ENCODE measurements at regions not wholly inside any gene's neighbourhood (a gene's known extent, or its start where the extent isn't known, plus 50 kb on each side); places are given as distances from the start of the nearest gene placed in this dataset.

- Histone ChIP-seq H3K9me2 (replicated peaks; ENCODE audit: low read length) (no peaks in the 10 kb centered on the region), H3K4me1 (ENCODE audit: insufficient read depth, low read length) (no peaks in the 10 kb centered on the region), H3F3A (ENCODE audit: low read length, unreplicated experiment) (no peaks in the 10 kb centered on the region), H3K79me2 (ENCODE audit: low read length) (no peaks in the 10 kb centered on the region), H3K9me3 (ENCODE audit: low read length) (no peaks in the 10 kb centered on the region), H3K27ac (ENCODE audit: low read length) (no peak overlapping the region), H3K27me3 (ENCODE audit: low read length) (no peaks in the 10 kb centered on the region), H2AFZ (ENCODE audit: low read length) (no peak overlapping the region), H3K4me3 (ENCODE audit: low read length) (no peak overlapping the region), H4K20me1 (ENCODE audit: low read length) (no peaks in the 10 kb centered on the region), H3K9ac (ENCODE audit: low read length) (no peak overlapping the region), H3K36me3 (ENCODE audit: low read depth, low read length) (no peaks in the 10 kb centered on the region), H3K4me2 (ENCODE audit: low read length) (no peak overlapping the region)
- intact Hi-C loops (cut with micrococcal nuclease), result no loop called here
- POLR2A ChIA-PET (ENCODE audit: unreplicated experiment), result no interaction called here
- TF ChIP-seq CTCF (conservative IDR thresholded peaks at IDR 0.05; ENCODE audit: low read depth, low read length), result no peak
- TF ChIP-seq EZH2phosphoT487 (IDR thresholded peaks at IDR 0.05; ENCODE audit: borderline replicate concordance, low read length), result no peak
- TF ChIP-seq EZH2 (IDR thresholded peaks at IDR 0.05; ENCODE audit: low read length, unreplicated experiment), result no peak
- no TSS peak for BruUV-seq (replicated peaks)
- ATAC-seq (no peak), DNase-seq (no peak)
- CTCF ChIA-PET, result no interaction called here
These were observed 1019.4 kb downstream of the TYW1 start for GRCh38 chr7:68015978-68016532.

- TF ChIP-seq EZH2phosphoT487 (IDR thresholded peaks at IDR 0.05; ENCODE audit: borderline replicate concordance, low read length) (no peak), CTCF (conservative IDR thresholded peaks at IDR 0.05; ENCODE audit: low read depth, low read length) (no peak), EZH2 (IDR thresholded peaks at IDR 0.05; ENCODE audit: low read length, unreplicated experiment) (no peak)
- ChIA-PET CTCF (no interaction called here), POLR2A (ENCODE audit: unreplicated experiment) (no interaction called here)
- no peak for ATAC-seq
- Histone ChIP-seq H3K9ac (ENCODE audit: low read length) (no peak overlapping the region), H2AFZ (ENCODE audit: low read length) (no peak overlapping the region), H3K36me3 (ENCODE audit: low read depth, low read length) (no peaks in the 10 kb centered on the region), H3K4me3 (ENCODE audit: low read length) (no peak overlapping the region), H3K27ac (ENCODE audit: low read length) (no peak overlapping the region), H3K4me1 (ENCODE audit: insufficient read depth, low read length) (no peaks in the 10 kb centered on the region), H4K20me1 (ENCODE audit: low read length) (no peaks in the 10 kb centered on the region), H3K9me2 (replicated peaks; ENCODE audit: low read length) (no peaks in the 10 kb centered on the region), H3K9me3 (ENCODE audit: low read length) (no peaks in the 10 kb centered on the region), H3K27me3 (ENCODE audit: low read length) (no peaks in the 10 kb centered on the region), H3K79me2 (ENCODE audit: low read length) (no peaks in the 10 kb centered on the region), H3K4me2 (ENCODE audit: low read length) (no peak overlapping the region), H3F3A (ENCODE audit: low read length, unreplicated experiment) (no peaks in the 10 kb centered on the region)
- intact Hi-C loops (cut with micrococcal nuclease), result no loop called here
- no TSS peak for BruUV-seq (replicated peaks)
- no peak for DNase-seq
These were observed 1023.5 kb downstream of the TYW1 start for GRCh38 chr7:68020102-68020501.

- no TSS peak for BruUV-seq (replicated peaks)
- no peaks in the 10 kb centered on the region for H3K4me1 ChIP-seq (ENCODE audit: insufficient read depth, low read length)
- no peak overlapping the region for H3K9ac ChIP-seq (ENCODE audit: low read length)
- ChIA-PET POLR2A (ENCODE audit: unreplicated experiment) (no interaction called here), CTCF (no interaction called here)
- no peaks in the 10 kb centered on the region for H3K79me2 ChIP-seq (ENCODE audit: low read length)
- no peaks in the 10 kb centered on the region for H3K9me3 ChIP-seq (ENCODE audit: low read length)
- no peaks in the 10 kb centered on the region for H3K27me3 ChIP-seq (ENCODE audit: low read length)
- H3K4me3 ChIP-seq (ENCODE audit: low read length), result no peak overlapping the region
- DNase-seq (no peak), ATAC-seq (no peak)
- intact Hi-C loops (cut with micrococcal nuclease), result no loop called here
- no peaks in the 10 kb centered on the region for H3K9me2 ChIP-seq (replicated peaks; ENCODE audit: low read length)
- no peak overlapping the region for H3K27ac ChIP-seq (ENCODE audit: low read length)
- H3K4me2 ChIP-seq (ENCODE audit: low read length), result no peak overlapping the region
- no peak overlapping the region for H2AFZ ChIP-seq (ENCODE audit: low read length)
- no peaks in the 10 kb centered on the region for H4K20me1 ChIP-seq (ENCODE audit: low read length)
- no peak for TF ChIP-seq CTCF (conservative IDR thresholded peaks at IDR 0.05; ENCODE audit: low read depth, low read length)
- TF ChIP-seq EZH2 (IDR thresholded peaks at IDR 0.05; ENCODE audit: low read length, unreplicated experiment), result no peak
- TF ChIP-seq EZH2phosphoT487 (IDR thresholded peaks at IDR 0.05; ENCODE audit: borderline replicate concordance, low read length), result no peak
- no peaks in the 10 kb centered on the region for H3K36me3 ChIP-seq (ENCODE audit: low read depth, low read length)
- H3F3A ChIP-seq (ENCODE audit: low read length, unreplicated experiment), result no peaks in the 10 kb centered on the region
These were observed 1028.7 kb downstream of the TYW1 start for GRCh38 chr7:68025369-68025768.
